Endothelial cell of umbilical vein (primary cell): ENCODE measurements at regions not wholly inside any gene's neighbourhood (a gene's known extent, or its start where the extent isn't known, plus 50 kb on each side); places are given as distances from the start of the nearest gene placed in this dataset.

Experiments used
- CTCF ChIP-seq, 2 donors: IDR thresholded peaks; 1 replicate in 1 of 2; 2 replicates in 1 of 2; pipeline ENCODE4 v1.5.1; 2011; ENCODE audit warnings: low read length in 2 of 2, mild to moderate bottlenecking in 2 of 2, moderate library complexity in 2 of 2, control low read depth in 1 of 2, inconsistent platforms in 1 of 2, low read depth in 1 of 2; ENCODE audit not compliant: insufficient read depth in 1 of 2; ENCODE audit errors: extremely low read depth in 1 of 2
- EZH2 ChIP-seq: IDR thresholded peaks from 2 replicates; pipeline ENCODE4 v1.6.1; 2012; ENCODE audit warnings: borderline replicate concordance, low read depth, mild to moderate bottlenecking, moderate library complexity, low read length, inconsistent platforms; ENCODE audit not compliant: severe bottlenecking
- POLR2A ChIP-seq: IDR thresholded peaks from 2 replicates; pipeline ENCODE4 v1.6.1; 2012; ENCODE audit warnings: low read depth, mild to moderate bottlenecking, control low read depth, low read length
- TF ChIP-seq, protein P1 (sequence below): IDR thresholded peaks from 2 replicates; pipeline ENCODE4 v1.6.1; 2011; ENCODE audit not compliant: insufficient read depth, insufficient read length

DNA sequence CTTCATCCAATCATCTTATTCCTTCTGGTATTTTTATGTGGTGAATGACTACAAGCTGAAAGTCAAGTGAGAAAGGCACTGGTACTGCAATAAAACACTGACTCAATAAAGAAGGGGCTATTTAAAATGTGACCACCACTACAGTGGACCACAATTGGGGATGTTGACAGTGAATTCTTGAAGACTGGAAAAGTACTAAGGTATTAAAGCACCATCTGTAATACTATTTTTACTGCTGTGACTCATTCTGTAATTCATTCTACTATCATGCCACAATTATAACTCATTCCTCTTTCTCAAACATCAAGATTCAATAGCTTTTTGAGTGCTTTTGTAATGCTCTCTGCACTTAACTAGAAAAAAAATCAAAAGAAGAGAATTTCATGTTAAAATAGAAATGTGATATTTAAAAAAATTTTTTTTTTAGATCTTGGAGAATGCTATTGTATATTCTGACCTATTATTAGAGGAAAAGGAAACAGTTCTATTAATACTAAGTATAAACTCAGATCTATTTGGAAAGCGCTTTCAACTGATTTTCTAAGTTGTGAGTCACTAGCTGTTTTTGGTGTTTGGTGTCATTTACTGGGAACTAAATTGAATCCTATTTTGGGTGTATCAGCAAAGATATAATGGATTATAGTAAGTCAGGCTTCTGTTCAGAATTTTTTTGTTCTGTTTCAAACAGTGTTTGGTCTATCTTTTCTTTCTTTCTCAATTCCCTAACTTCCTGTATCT is 104.7 kb upstream of the TMEM170B start:
- no peak for TF ChIP-seq POLR2A
- no peak for TF ChIP-seq CTCF (IDR thresholded peaks at IDR 0.05; ENCODE audit: extremely low read depth in 1 of 2, insufficient read depth in 1 of 2, low read depth in 1 of 2, low read length in 2 of 2)
- TF ChIP-seq EZH2: no peak
- TF ChIP-seq, protein P1, sequence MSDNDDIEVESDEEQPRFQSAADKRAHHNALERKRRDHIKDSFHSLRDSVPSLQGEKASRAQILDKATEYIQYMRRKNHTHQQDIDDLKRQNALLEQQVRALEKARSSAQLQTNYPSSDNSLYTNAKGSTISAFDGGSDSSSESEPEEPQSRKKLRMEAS: no peak
